ENCODE measurements at regions not wholly inside any gene's neighbourhood (a gene's known extent, or its start where the extent isn't known, plus 50 kb on each side); places are given as distances from the start of the nearest gene placed in this dataset.

GRCh38 chr4:12579172-12579571 is 905.0 kb downstream of the RAB28 start:
- TF ChIP-seq, protein P1, sequence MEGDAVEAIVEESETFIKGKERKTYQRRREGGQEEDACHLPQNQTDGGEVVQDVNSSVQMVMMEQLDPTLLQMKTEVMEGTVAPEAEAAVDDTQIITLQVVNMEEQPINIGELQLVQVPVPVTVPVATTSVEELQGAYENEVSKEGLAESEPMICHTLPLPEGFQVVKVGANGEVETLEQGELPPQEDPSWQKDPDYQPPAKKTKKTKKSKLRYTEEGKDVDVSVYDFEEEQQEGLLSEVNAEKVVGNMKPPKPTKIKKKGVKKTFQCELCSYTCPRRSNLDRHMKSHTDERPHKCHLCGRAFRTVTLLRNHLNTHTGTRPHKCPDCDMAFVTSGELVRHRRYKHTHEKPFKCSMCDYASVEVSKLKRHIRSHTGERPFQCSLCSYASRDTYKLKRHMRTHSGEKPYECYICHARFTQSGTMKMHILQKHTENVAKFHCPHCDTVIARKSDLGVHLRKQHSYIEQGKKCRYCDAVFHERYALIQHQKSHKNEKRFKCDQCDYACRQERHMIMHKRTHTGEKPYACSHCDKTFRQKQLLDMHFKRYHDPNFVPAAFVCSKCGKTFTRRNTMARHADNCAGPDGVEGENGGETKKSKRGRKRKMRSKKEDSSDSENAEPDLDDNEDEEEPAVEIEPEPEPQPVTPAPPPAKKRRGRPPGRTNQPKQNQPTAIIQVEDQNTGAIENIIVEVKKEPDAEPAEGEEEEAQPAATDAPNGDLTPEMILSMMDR (IDR thresholded peaks at IDR 0.05; ENCODE audit: borderline replicate concordance, insufficient read depth, low read depth, low read length), result no peak
- H3K4me3 ChIP-seq (ENCODE audit: low read depth, low read length), result no peak overlapping the region

DNA sequence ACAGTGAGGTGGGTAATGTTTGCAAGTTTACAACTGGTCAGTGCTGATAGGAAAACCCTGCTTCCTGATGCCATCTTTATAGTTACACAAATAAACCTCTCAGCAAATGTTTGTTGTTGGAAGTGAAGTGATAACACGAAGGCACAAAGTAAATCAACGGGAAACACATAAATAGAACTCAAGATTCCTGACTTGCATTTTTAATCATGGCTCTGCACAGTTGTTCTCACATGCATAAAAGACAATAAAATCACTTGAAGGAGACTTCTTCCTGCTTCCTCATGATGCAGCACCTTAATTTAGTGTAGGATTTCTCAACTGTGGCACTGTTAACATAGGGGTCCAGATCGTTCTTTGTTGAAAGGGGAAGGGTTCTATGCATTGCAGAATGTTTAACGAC is 907.7 kb downstream of the RAB28 start:
- TF ChIP-seq, protein P1 (IDR thresholded peaks at IDR 0.05; ENCODE audit: borderline replicate concordance, insufficient read depth, low read depth, low read length), result no peak
- H3K4me3 ChIP-seq (ENCODE audit: low read depth, low read length), result no peak overlapping the region

DNA sequence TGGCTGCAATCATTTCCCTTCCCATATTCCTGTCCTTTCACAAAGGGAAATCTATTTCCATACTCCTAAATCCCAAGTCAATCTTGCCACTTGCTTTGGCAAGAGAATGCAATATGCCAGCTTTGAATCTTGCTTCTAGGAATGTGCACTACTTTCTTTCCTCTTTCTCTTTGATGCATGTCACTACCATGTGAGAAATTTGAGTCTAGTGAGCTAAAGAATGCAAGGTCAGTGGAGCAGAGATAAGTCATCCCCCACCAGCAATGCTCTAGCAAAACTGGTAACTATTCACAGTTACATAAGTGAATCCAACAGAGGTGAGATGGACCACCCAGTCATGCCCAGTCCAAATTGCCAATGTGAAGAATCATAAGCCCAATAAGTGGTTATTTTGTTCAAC is 910.4 kb downstream of the RAB28 start:
- no peak overlapping the region for H3K4me3 ChIP-seq (ENCODE audit: low read depth, low read length)
- TF ChIP-seq, protein P1 (IDR thresholded peaks at IDR 0.05; ENCODE audit: borderline replicate concordance, insufficient read depth, low read depth, low read length), result no peak

DNA sequence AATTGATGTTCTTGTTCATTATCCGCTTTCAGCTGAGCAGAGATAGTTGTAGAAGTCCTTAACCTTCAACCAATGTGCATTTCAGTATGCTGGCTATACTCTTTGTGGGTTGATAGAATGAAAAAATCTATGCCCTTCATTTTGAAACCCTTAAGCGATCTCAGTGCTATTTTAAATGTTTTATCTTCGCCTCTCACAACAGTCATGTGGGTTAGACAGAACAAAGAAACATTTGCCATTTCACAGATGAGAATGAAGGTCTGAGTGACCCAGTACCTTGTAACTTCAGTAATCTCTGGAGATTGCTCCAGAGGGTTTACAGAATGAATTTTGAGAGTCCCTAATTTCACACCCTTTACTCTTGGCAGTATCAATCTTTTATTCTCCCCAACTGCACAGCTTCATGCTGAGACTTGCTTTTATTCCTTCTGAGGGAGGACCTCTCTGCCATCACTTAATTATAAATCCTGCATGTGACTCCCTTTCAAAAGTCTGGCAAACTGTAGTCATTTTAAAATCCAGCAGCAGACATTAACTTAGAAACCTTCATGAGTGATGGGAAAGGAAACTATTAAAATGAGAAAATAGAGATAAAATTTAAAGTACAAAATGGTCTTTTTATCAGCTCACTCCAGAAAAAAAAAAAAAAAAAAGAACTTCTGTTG is 921.5 kb downstream of the RAB28 start:
- TF ChIP-seq, protein P1 (IDR thresholded peaks at IDR 0.05; ENCODE audit: borderline replicate concordance, insufficient read depth, low read depth, low read length), result no peak
- H3K4me3 ChIP-seq (ENCODE audit: low read depth, low read length), result no peak overlapping the region

DNA sequence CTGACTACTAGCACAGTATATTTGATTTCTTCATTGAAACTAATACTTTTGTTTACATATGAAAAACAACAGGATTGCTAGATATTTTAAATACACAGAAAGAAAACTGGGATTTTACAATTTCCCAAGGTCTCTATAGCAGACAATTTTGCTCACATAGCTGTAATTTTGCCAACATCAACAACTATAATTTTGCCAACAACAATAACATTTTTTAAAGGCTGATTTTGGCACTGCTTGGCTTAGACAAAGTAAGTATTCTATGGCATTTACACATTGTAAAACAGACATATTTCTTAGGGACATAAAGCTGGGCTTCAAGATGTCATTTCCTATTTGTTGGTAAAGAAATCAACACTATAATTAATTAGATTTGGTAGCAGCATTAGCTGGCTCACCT is 922.1 kb downstream of the RAB28 start:
- no peak overlapping the region for H3K4me3 ChIP-seq (ENCODE audit: low read depth, low read length)
- TF ChIP-seq, protein P1 (IDR thresholded peaks at IDR 0.05; ENCODE audit: borderline replicate concordance, insufficient read depth, low read depth, low read length), result no peak

- TF ChIP-seq, protein P1 (IDR thresholded peaks at IDR 0.05; ENCODE audit: borderline replicate concordance, insufficient read depth, low read depth, low read length), result no peak
- H3K4me3 ChIP-seq (ENCODE audit: low read depth, low read length), result no peak overlapping the region
Measured at GRCh38 chr4:12555011-12555410, 929.1 kb downstream of the RAB28 start.

- TF ChIP-seq, protein P1 (IDR thresholded peaks at IDR 0.05; ENCODE audit: borderline replicate concordance, insufficient read depth, low read depth, low read length), result no peak
- H3K4me3 ChIP-seq (ENCODE audit: low read depth, low read length), result no peak overlapping the region
Measured at GRCh38 chr4:12548678-12549077, 935.5 kb downstream of the RAB28 start.

Data from GM12875 (cell line).